Endothelial cell of umbilical vein (primary cell): ENCODE measurements at regions not wholly inside any gene's neighbourhood (a gene's known extent, or its start where the extent isn't known, plus 50 kb on each side); places are given as distances from the start of the nearest gene placed in this dataset.

Source experiments
- BruUV-seq: library from RNA; stranded (reverse); fragments of 400-500 nt; replicated peaks from 2 replicates; lab custom pipeline; 2021; lab: Mats Ljungman, UMichigan
- CTCF ChIA-PET: fragments of 300-600, 350-600 bp; sonication (Branson Sonifier 250); formaldehyde crosslinking; loops from one replicate; lab custom pipeline; 2021; ENCODE audit warnings: antibody characterized with exemption, inconsistent platforms; lab: Charles Lee
- POLR2A ChIA-PET: fragments of 300-600, 350-600 bp; sonication (Branson Sonifier 250); formaldehyde crosslinking; loops from one replicate; lab custom pipeline; 2021; ENCODE audit warnings: antibody characterized with exemption, inconsistent platforms; lab: Charles Lee
- DNase-seq: peaks from one replicate; pipeline ENCODE4 v3.0.0-alpha.2; 2011; ENCODE audit warnings: low read depth, low spot score
- FAIRE-seq: peaks from 2 replicates; lab custom pipeline; 2011; peaks lifted over from hg19 to GRCh38; lab: Jason Lieb, UNC
- H2AFZ ChIP-seq: 2 replicates; pipeline ENCODE4 v1.6.0; 2012; ENCODE audit warnings: low read depth, low read length, control low read depth, inconsistent platforms
- H3K27ac ChIP-seq: 2 replicates; pipeline ENCODE4 v1.5.1; 2011; ENCODE audit warnings: low read depth, mild to moderate bottlenecking, control low read depth, low read length, moderate library complexity; ENCODE audit not compliant: insufficient read depth
- H3K27me3 ChIP-seq, 2 experiments: 2 replicates each; pipeline versions ENCODE4 v1.6.0 to v1.6.1; 2011; ENCODE audit warnings: low read length in 2 of 2, mixed read lengths in 1 of 2; ENCODE audit not compliant: control insufficient read depth in 2 of 2, insufficient read depth in 2 of 2
- H3K36me3 ChIP-seq, 2 experiments: 2 replicates in 1 of 2; 3 replicates in 1 of 2; pipeline ENCODE4 v1.5.1; 2011; ENCODE audit warnings: low read length in 2 of 2, mild to moderate bottlenecking in 1 of 2, moderate library complexity in 1 of 2; ENCODE audit not compliant: control insufficient read depth in 2 of 2, insufficient read depth in 2 of 2; ENCODE audit errors: extremely low read depth in 1 of 2
- H3K4me1 ChIP-seq: 3 replicates; pipeline ENCODE4 v1.5.1; 2011; ENCODE audit warnings: mild to moderate bottlenecking, low read length; ENCODE audit not compliant: control insufficient read depth, insufficient read depth; ENCODE audit errors: extremely low read depth
- H3K4me2 ChIP-seq: 2 replicates; pipeline ENCODE4 v1.6.1; 2011; ENCODE audit warnings: low read length, control low read depth, mixed read lengths; ENCODE audit not compliant: insufficient read depth
- H3K4me3 ChIP-seq, 3 experiments: fragments of 200-600 bp in 1 of 3; sonication (generic), shearing (Covaris generic) in 1 of 3; replicated peaks in 1 of 3; 2 replicates each; pipeline ENCODE4 v1.5.1; 2011 to 2016; ENCODE audit warnings: control low read depth in 3 of 3, low read length in 3 of 3, mild to moderate bottlenecking in 2 of 3, inconsistent platforms in 1 of 3, low read depth in 1 of 3, moderate library complexity in 1 of 3; ENCODE audit not compliant: insufficient read depth in 1 of 3
- H3K79me2 ChIP-seq: 2 replicates; pipeline ENCODE4 v1.6.0; 2012; ENCODE audit warnings: low read length, inconsistent platforms; ENCODE audit not compliant: control insufficient read depth, insufficient read depth
- H3K9ac ChIP-seq: replicated peaks from 2 replicates; pipeline ENCODE3; 2011; ENCODE audit warnings: low read length, control low read depth; ENCODE audit not compliant: insufficient read depth; ENCODE audit errors: extremely low read depth
- H3K9me1 ChIP-seq: replicated peaks from 3 replicates; pipeline ENCODE4 v1.6.0; 2011; ENCODE audit warnings: mild to moderate bottlenecking, low read length; ENCODE audit not compliant: control insufficient read depth, insufficient read depth; ENCODE audit errors: extremely low read depth
- H3K9me3 ChIP-seq: replicated peaks from 2 replicates; pipeline ENCODE4 v1.5.1; 2012; ENCODE audit warnings: low read length, inconsistent platforms; ENCODE audit not compliant: control insufficient read depth, insufficient read depth
- H4K20me1 ChIP-seq: replicated peaks from 2 replicates; pipeline ENCODE3; 2011; ENCODE audit warnings: mild to moderate bottlenecking, low read length; ENCODE audit not compliant: control insufficient read depth, insufficient read depth; ENCODE audit errors: extremely low read depth
- EZH2 ChIP-seq: IDR thresholded peaks from 2 replicates; pipeline ENCODE4 v1.6.1; 2012; ENCODE audit warnings: borderline replicate concordance, low read depth, mild to moderate bottlenecking, moderate library complexity, low read length, inconsistent platforms; ENCODE audit not compliant: severe bottlenecking
- FOS ChIP-seq: IDR thresholded peaks from 2 replicates; pipeline ENCODE4 v1.6.1; 2011; ENCODE audit warnings: mild to moderate bottlenecking, low read length, moderate library complexity, borderline replicate concordance; ENCODE audit not compliant: insufficient read depth
- GATA2 ChIP-seq: IDR thresholded peaks from 2 replicates; pipeline ENCODE4 v1.7.0; 2011; ENCODE audit warnings: low read depth, mild to moderate bottlenecking, moderate library complexity, mixed read lengths, low read length; ENCODE audit not compliant: insufficient read length, insufficient read depth
- JUN ChIP-seq: IDR thresholded peaks from 2 replicates; pipeline ENCODE4 v1.6.1; 2011; ENCODE audit warnings: borderline replicate concordance, low read depth; ENCODE audit not compliant: insufficient read length, insufficient read depth
- MYC ChIP-seq: IDR thresholded peaks from one replicate; pipeline ENCODE4 v1.6.1; 2011; ENCODE audit warnings: mild to moderate bottlenecking, low read depth, low read length
- POLR2A ChIP-seq: IDR thresholded peaks from 2 replicates; pipeline ENCODE4 v1.6.1; 2012; ENCODE audit warnings: low read depth, mild to moderate bottlenecking, control low read depth, low read length
- POLR2AphosphoS5 ChIP-seq: IDR thresholded peaks from 2 replicates; pipeline ENCODE4 v1.6.1; 2012; ENCODE audit warnings: low read depth, mild to moderate bottlenecking, control low read depth, low read length, moderate library complexity; ENCODE audit not compliant: insufficient read depth
- dilution Hi-C: fragments of 300-500 bp; cut with MboI; formaldehyde crosslinking; loops from one replicate; pipeline ENCODE4 v1.15.0; 2019; ENCODE audit warnings: low sequenced_read_pairs; ENCODE audit not compliant: extremely low pct_ligation_motif_present
- intact Hi-C: fragments of 100-400 bp; cut with micrococcal nuclease; formaldehyde crosslinking; loops from one replicate; pipeline ENCODE4 v1.10.0; 2022
- TF ChIP-seq, protein P1 (sequence below), 2 donors: IDR thresholded peaks; 1 replicate in 1 of 2; 2 replicates in 1 of 2; pipeline ENCODE4 v1.5.1; 2011; ENCODE audit warnings: low read length in 2 of 2, mild to moderate bottlenecking in 2 of 2, moderate library complexity in 2 of 2, control low read depth in 1 of 2, inconsistent platforms in 1 of 2, low read depth in 1 of 2; ENCODE audit not compliant: insufficient read depth in 1 of 2; ENCODE audit errors: extremely low read depth in 1 of 2
- TF ChIP-seq, protein P2 (sequence below): IDR thresholded peaks from 2 replicates; pipeline ENCODE4 v1.6.1; 2011; ENCODE audit not compliant: insufficient read depth, insufficient read length

DNA sequence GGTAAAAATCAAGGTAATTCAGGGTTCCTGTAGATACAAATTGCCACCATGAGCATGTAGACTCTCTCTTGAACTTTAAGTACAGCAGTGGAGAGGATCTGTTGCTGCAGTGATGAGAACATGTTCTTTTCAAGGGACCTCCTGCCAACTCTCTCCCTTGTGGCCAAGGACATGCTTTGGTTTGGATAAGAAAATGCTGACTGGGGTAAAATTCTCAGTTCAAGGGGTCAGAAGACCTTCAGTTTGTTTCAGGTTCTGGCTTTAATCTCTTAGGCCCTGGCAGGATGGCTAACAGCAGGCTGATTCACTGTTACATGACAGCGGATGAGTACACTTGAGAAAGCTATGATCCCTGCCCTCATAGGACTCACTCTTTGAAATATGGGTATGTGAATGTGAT is 299.2 kb upstream of the NMUR2 start:
- peaks cover 4% of the 10 kb centered on the region for H3K9me3 ChIP-seq
- TF ChIP-seq, protein P1, sequence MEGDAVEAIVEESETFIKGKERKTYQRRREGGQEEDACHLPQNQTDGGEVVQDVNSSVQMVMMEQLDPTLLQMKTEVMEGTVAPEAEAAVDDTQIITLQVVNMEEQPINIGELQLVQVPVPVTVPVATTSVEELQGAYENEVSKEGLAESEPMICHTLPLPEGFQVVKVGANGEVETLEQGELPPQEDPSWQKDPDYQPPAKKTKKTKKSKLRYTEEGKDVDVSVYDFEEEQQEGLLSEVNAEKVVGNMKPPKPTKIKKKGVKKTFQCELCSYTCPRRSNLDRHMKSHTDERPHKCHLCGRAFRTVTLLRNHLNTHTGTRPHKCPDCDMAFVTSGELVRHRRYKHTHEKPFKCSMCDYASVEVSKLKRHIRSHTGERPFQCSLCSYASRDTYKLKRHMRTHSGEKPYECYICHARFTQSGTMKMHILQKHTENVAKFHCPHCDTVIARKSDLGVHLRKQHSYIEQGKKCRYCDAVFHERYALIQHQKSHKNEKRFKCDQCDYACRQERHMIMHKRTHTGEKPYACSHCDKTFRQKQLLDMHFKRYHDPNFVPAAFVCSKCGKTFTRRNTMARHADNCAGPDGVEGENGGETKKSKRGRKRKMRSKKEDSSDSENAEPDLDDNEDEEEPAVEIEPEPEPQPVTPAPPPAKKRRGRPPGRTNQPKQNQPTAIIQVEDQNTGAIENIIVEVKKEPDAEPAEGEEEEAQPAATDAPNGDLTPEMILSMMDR (IDR thresholded peaks at IDR 0.05; ENCODE audit: extremely low read depth in 1 of 2, insufficient read depth in 1 of 2, low read depth in 1 of 2, low read length in 2 of 2): no peak
- TF ChIP-seq EZH2: no peak
- no peak for TF ChIP-seq POLR2A
- TF ChIP-seq, protein P2, sequence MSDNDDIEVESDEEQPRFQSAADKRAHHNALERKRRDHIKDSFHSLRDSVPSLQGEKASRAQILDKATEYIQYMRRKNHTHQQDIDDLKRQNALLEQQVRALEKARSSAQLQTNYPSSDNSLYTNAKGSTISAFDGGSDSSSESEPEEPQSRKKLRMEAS: no peak
- TF ChIP-seq POLR2AphosphoS5: no peak
- TF ChIP-seq MYC: no peak
- no peak for TF ChIP-seq GATA2
- TF ChIP-seq FOS: no peak
- TF ChIP-seq JUN: no peak
- H3K4me3 ChIP-seq: no peak overlapping the region
- no peaks in the 10 kb centered on the region for H3K4me1 ChIP-seq
- H3K27ac ChIP-seq: no peak overlapping the region
- no peaks in the 10 kb centered on the region for H3K27me3 ChIP-seq
- no peak overlapping the region for H3K4me2 ChIP-seq
- H3K9me1 ChIP-seq: no peaks in the 10 kb centered on the region
- ChIA-PET POLR2A (no interaction called here), CTCF (no interaction called here)
- no peaks in the 10 kb centered on the region for H3K79me2 ChIP-seq
- dilution Hi-C loops: no loop called here
- no peak overlapping the region for H2AFZ ChIP-seq
- H3K36me3 ChIP-seq: no peaks in the 10 kb centered on the region
- no peak for DNase-seq
- intact Hi-C loops: no loop called here
- no TSS peak for BruUV-seq
- no peak for FAIRE-seq
- no peak overlapping the region for H3K9ac ChIP-seq
- H4K20me1 ChIP-seq: no peaks in the 10 kb centered on the region
